GM19043 (cell line): ENCODE measurements at regions not wholly inside any gene's neighbourhood (a gene's known extent, or its start where the extent isn't known, plus 50 kb on each side); places are given as distances from the start of the nearest gene placed in this dataset.
"Not testable (repeated sequence)": the region's sequence is repeated elsewhere in the genome, so short reads cannot be mapped to it uniquely, and the experiment has no call there.

Experiments
- ATAC-seq: cut with Tn5 transposase; IDR thresholded peaks from one replicate; pipeline ENCODE4 v1.9.1; 2021; ENCODE audit warnings: low read depth; ENCODE audit not compliant: unreplicated experiment

DNA sequence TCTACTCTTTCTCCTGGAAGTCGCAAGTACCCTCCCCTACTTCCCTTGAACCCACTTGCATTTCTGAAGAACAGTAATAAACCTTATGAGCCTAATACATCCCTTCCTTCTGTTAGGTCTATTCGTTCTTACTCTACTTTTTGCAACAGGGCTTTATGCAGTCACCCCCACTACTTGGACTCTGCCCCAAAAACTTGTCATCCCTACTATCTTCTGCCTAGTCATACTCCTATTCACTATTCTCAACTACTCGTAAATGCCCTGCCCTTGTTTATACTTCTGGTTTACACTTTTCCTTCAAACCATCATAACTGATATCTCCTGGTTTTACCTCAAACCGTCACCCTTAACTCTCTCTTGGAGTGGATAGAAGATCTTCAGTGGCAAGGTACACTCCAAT is 55.2 kb upstream of the SLIT2 start:
- ATAC-seq: no peak

GRCh38 chr4:20195071-20195885 is 56.4 kb upstream of the SLIT2 start:
- ATAC-seq: no peak

DNA sequence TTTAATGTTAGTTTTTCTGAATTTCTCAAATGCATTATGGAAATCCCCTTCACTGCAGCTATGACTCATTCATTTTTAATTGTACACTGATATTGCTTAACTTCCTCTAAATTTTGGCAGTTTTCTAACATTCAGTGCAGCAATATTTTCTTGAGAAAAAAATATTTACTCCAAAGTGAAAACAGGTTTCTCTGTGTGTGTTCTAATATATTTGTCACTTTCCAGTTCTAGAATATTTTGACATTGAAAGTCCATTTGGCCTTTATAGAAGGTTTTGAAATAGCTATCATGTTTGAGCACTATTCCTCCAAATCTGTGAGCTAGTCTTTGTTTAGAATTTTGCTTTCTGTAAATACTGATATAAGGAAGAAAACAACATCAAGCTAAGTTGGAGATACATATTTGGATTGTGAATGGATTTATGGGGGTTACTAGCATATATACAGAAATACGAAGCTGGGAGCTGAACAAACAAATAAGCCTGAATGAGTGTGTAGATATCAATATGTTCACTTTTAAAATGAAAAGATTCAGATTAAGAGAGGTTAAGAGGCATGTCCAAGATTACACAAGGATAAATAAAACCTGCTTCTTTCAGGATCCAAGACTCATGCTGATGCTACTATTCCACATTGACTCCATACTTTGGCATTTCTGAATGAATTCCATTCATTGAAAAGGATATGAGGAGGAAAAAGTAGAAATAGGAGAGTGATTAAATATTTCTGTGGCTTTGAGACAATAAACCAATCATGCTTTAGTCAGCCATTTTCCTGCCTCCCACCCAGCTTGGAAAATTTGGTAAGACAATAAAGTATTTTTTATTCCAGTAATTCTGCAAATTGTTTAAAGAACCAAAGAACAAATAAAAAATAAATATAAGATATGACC is 57.3 kb upstream of the SLIT2 start:
- ATAC-seq: no peak

- no peak for ATAC-seq
These were observed 58.4 kb upstream of the SLIT2 start for GRCh38 chr4:20193141-20193936.

DNA sequence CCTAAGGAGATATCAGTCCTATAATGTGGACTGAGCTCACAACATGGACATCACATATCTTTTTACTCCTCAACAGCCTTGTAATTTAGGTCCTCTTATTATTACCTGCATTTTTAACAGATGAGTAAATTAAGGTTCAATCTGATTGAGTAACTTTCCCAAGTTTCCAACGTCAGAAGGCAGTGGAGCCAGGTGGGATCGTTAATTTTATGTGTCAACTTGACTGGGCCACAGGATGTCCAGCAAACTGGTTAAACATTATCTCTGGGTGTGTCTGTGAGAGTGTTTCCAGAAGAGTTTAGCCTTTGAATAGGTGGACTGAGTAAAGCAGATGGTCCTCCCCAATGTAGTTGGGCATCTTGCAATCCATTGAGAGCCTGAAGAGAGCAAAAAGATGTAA is 59.0 kb upstream of the SLIT2 start:
- no peak for ATAC-seq

DNA sequence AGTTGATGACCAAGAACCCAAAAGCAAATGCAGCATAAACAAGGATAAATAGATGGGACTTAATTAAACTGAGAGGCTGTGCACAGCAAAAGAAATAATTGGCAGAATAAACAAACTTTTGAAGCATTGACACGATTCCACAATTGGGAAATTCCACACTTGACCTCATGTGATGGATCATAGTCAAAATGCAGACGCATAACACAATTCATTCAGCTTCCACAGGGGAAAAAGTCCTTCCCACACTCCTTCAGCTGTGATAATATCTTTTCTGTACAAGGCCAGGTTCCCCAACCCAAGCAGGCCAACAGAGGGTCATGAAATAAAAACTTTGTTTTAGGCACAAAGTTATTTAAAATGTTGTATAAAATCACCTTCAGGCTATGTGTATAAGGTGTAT is 66.6 kb upstream of the SLIT2 start:
- no peak for ATAC-seq

GRCh38 chr4:20183131-20183530 is 68.6 kb upstream of the SLIT2 start:
- not testable (repeated sequence) for ATAC-seq

GRCh38 chr4:20181926-20182325 is 69.8 kb upstream of the SLIT2 start:
- no peak for ATAC-seq

DNA sequence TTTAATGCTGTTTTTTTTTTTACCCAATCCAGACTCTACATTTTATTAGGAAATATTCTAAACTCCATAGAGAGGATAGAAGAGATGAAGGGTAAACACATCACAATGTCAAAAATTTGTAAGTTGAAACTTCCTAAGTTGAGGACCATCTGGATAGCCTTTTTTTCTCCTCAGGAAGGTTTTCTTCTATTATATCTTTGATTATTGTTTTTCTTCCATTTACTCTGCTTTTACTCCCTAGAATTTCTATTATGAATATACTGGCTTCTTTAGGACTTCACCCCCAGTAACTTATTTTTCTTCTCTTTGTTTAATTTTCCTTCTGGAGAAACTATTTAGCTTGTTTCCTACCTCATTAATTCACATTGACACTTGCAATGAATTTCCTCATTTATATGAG is 71.2 kb upstream of the SLIT2 start:
- ATAC-seq: no peak

DNA sequence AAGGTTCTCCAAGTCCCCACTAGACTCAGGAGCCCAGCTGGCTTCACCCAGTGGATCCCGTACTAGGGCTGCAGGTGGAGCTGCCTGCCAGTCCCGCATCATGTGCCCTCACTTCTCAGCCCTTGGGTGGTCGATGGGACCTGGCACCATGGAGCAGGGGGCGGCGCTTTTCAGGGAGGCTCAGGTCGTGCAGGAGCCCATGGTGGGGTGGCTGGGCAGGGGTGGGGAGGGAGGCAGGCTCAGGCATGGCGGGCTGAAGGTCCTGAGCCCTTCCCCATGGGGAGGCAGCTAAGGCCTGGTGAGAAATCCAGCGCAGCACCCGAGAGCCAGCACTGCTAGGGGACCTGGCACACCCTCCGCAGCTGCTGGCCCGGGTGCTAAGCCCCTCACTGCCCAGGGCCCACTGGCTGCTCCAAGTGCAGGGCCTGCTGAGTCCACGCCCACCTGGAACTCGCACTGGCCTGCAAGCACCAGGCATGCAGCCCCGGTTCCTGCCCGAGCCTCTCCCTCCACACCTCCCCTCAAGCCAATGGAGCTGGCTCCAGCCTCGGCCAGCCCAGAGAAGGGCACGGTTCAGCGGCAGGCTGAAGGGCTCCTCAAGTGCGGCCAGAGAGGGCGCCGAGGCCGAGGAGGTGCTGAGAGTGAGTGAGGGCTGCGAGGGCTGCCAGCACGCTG is 72.7 kb upstream of the SLIT2 start:
- ATAC-seq: no peak

GRCh38 chr4:20176881-20177280 is 74.8 kb upstream of the SLIT2 start:
- ATAC-seq: no peak

- ATAC-seq: no peak
These were observed 79.5 kb upstream of the SLIT2 start for GRCh38 chr4:20172070-20172760.

GRCh38 chr4:20166544-20166943 is 85.2 kb upstream of the SLIT2 start:
- no peak for ATAC-seq

DNA sequence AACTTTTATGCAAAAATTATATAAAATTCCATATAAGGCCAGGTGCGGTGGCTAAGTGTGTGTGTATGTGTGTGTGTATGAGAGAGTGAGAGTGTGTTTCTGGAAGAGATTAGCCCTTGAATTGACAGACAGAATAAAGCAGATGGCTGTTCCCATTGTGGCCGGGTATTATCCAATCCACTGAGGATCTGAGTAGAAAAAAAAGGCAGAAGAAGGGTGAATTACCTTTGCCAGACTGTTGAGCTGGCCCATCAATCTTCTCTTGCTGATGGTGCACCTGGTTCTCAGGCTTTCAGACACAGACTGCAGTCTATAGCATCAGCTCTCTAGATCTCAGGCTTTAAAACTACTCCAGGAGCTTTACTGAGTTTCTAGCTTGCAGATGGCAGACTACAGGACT is 92.2 kb upstream of the SLIT2 start:
- ATAC-seq: no peak

GRCh38 chr4:20158195-20158594 is 93.5 kb upstream of the SLIT2 start:
- ATAC-seq: no peak

DNA sequence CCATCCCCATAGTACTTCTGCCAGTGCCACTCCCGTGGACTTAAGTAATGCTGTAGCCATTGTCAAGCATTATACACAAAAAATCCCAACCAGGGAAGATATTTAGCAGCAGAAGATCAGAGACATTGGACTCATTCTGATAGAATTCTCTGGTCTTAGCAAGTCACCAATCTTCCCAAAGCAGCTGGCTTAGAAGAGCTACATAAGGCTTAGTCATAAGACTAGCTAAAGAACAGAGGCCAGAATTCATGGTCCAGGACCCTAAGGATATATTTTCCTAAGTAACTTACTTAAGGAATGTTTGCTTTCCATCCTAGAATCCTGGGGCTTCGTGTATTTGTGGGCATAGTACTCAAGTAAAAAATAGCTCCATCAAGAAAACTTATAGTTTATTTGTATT is 100.3 kb upstream of the SLIT2 start:
- no peak for ATAC-seq

GRCh38 chr4:20149143-20149542 is 102.6 kb upstream of the SLIT2 start:
- not testable (repeated sequence) for ATAC-seq

- ATAC-seq: no peak
These were observed 114.5 kb upstream of the SLIT2 start for GRCh38 chr4:20137176-20137575.

GRCh38 chr4:20127626-20128025 is 124.1 kb upstream of the SLIT2 start:
- no peak for ATAC-seq

DNA sequence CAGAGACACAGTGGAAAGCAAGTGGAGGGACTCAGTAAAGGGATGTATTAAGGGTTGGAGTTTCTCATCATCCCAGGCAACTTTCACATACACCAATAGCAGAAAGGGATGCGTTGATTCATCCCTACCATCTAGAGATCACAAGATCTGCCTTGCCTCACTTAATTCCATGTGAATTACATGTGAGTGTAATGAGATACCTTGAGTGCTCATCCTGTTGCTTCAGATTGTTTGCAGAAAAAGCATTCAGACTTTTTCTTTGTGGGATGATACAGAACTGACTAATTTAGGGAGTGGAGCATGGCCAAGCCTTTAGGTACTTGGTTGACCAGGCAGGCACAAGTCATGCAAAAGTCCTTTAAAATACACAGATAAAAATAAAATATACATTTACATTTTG is 124.8 kb upstream of the SLIT2 start:
- ATAC-seq: no peak
